ENCODE measurements at regions not wholly inside any gene's neighbourhood (a gene's known extent, or its start where the extent isn't known, plus 50 kb on each side); places are given as distances from the start of the nearest gene placed in this dataset.
"Not testable (repeated sequence)": the region's sequence is repeated elsewhere in the genome, so short reads cannot be mapped to it uniquely, and the experiment has no call there.

DNA sequence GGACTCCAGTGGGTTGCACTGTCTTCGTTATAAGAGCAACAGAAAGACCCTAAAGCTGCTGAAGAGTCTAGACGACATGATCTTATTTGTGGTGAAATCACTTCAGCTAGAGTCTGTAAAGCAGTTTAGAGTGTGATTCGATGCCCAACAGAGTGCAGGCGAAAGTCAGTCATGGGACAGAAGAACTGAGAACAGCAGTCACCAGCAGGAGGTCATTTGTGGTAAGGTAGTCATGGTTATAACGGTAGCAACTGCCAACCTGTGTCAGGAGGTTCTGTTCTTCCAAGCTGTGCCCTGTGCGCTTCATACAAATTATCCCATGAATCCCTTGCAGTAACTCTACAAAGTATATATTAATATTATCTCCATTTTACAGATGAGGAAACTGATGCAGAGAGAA lies 954.1 kb downstream of the AACS start:
- DNase-seq (ENCODE audit: low read depth): no peak

- DNase-seq (ENCODE audit: low read depth): no peak
Observed at GRCh38 chr12:126021675-126022074, 956.4 kb downstream of the AACS start.

GRCh38 chr12:126027825-126028224 lies 962.6 kb downstream of the AACS start:
- no peak for DNase-seq (ENCODE audit: low read depth)

GRCh38 chr12:126030573-126030972 lies 965.3 kb downstream of the AACS start:
- no peak for DNase-seq (ENCODE audit: low read depth)

GRCh38 chr12:126033751-126034150 lies 968.5 kb downstream of the AACS start:
- DNase-seq (ENCODE audit: low read depth): no peak

DNA sequence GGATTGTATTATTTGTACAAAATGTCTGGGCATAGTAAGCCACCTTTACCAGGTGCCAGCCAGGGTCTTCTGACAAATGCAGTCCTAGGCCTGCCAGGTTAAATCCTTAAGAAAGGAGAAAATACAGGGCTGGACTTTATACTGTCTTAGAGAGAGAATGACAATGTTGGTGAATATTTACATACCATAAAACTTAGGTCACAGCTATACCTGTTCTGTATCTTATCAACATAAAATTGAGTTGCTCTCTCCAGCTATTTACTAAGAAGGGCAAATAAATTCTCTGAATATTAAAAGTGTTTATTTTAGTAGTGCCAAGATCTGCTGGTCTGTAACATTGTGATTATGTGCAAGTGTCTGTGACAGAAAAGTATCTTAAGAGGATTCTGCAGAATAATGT lies 971.1 kb downstream of the AACS start:
- DNase-seq (ENCODE audit: low read depth): no peak

GRCh38 chr12:126038434-126038833 lies 973.2 kb downstream of the AACS start:
- DNase-seq (ENCODE audit: low read depth): no peak

DNA sequence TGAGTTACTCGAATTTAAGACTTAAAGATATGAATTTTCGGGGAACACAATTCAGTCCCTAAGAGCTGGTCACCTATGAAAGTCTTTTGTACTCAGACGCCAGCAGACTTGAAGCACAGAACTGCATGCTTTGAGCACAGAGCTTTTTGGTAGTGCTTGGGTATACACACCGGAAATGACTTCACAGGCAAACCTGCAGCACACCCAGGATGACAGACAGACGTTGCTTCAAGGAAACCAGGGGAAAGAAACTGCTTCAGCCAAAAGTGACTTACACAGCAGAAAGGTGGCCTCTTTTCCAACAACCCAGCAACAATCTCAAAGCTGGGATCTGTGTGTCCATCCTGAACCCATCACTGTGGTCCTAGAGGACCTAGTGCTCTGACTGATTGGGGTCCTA lies 975.1 kb downstream of the AACS start:
- DNase-seq (ENCODE audit: low read depth): no peak

- no peak for DNase-seq (ENCODE audit: low read depth)
Observed at GRCh38 chr12:126042286-126042685, 977.1 kb downstream of the AACS start.

DNA sequence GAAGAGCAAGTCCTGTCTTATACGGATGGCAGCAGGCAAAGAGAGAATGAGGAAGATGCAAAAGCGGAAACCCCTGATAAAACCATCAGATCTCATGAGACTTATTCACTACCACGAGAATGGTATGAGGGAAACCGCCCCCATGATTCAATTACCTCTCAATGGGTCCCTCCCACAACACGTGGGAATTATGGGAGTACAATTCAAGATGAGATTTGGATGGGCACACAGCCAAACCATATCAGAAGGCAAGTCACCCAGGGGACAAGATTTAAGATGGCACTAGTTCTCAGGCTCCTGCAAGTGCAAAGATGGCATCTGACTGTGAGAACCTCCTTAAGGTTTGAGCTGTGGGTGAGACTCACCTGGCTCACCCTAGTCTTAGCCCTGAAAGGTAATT lies 984.3 kb downstream of the AACS start:
- DNase-seq (ENCODE audit: low read depth): not testable (repeated sequence)

GRCh38 chr12:126051611-126052107 lies 986.4 kb downstream of the AACS start:
- no peak for DNase-seq (ENCODE audit: low read depth)

- no peak for DNase-seq (ENCODE audit: low read depth)
Observed at GRCh38 chr12:126055521-126055920, 990.3 kb downstream of the AACS start.

GRCh38 chr12:126061777-126062176 lies 996.5 kb downstream of the AACS start:
- DNase-seq (ENCODE audit: low read depth): no peak

DNA sequence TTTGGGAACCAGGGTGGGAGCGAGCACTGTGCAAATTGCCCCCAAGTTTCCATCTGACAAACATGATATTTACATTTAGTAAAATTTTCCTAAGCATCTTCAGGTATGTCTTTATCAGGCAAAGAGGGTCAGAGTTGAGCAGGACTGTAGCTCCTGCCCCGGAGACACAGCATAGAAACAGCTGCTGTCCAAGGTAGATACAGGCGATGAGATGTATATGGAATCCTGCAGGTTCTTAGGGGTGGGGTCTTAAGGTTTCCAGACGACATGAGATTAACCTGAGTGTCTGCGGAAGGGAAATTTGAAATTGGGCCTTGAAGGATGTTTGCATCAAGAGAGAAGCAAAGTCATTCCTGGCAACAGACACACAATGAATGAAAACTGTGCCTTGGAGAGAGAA lies 998.8 kb downstream of the AACS start:
- DNase-seq (ENCODE audit: low read depth): no peak

GRCh38 chr12:126067626-126068329 lies 1002.5 kb downstream of the AACS start:
- DNase-seq (ENCODE audit: low read depth): no peak

GRCh38 chr12:126069549-126070165 lies 1004.4 kb downstream of the AACS start:
- DNase-seq (ENCODE audit: low read depth): no peak

DNA sequence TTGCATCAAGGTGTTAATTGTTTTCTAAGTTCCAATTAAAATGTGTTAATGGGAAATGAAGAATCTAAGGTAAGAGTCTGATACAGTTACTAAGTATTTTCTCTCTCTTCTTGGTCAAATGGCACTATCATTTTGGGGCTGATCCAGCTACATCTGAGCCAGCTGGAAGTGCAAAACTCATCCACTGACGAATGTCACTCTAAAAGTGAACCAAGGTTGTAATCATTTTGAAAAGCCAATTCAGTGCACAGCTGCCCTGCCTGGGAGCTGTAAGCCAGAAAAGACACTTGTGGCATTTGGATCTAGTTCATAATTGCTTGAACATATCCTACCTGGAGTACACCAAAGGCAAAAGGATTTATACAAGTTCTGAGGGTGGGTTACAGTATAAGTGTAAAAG lies 1011.3 kb downstream of the AACS start:
- no peak for DNase-seq (ENCODE audit: low read depth)

DNA sequence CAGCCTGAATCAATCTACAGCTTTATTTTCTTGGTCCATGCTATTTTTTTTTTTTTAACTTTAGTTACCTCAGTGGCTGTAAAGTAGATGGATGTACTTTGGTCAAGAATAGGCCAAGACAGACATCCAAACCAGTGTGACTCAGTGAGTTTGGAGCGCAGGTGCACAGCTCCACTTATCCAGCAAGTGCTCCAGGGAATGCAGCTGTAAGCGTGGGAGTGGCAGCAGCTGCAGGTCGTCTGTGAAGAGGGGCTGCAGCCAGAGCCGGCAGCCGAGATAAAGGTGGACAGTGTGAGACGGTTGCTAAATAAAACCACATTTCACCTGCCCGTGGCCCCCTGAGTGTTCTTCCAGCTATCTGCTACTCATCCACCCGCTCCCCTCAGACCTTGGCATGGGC lies 1018.7 kb downstream of the AACS start:
- DNase-seq (ENCODE audit: low read depth): no peak

DNA sequence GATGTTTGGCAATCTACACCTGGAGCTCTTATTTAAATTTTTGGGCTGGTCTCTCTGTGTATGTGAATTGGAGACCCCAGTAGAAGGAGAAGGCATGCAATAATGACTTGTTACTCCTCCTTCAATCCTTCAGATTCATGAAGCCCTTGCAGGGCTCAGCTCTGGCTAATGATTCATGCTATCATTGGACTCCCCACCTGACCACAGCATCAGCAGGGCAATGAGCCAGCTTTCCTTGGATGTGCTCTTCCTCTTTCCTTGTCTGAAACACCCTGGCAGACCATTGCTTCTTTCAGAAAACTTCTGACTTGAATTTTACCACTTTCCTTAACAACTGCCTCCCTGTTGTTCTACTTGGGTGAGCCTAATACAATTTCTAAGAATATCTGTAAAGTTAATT lies 1019.2 kb downstream of the AACS start:
- DNase-seq (ENCODE audit: low read depth): no peak

GRCh38 chr12:126086242-126086641 lies 1021.0 kb downstream of the AACS start:
- DNase-seq (ENCODE audit: low read depth): no peak

- DNase-seq (ENCODE audit: low read depth): no peak
Observed at GRCh38 chr12:126087692-126088091, 1022.5 kb downstream of the AACS start.

GRCh38 chr12:126093908-126094307 lies 1028.7 kb downstream of the AACS start:
- DNase-seq (ENCODE audit: low read depth): no peak

- no peak for DNase-seq (ENCODE audit: low read depth)
Observed at GRCh38 chr12:126095748-126096510, 1030.7 kb downstream of the AACS start.
